K562 (cell line): ENCODE measurements at regions not wholly inside any gene's neighbourhood (a gene's known extent, or its start where the extent isn't known, plus 50 kb on each side); places are given as distances from the start of the nearest gene placed in this dataset.

ENCODE experiments used
- ATAC-seq: fragments of 200-7000 bp; cut with Tn5 transposase; 3 replicates; pipeline ENCODE4 v1.9.1; 2020; ENCODE audit warnings: moderate library complexity
- BruUV-seq: library from RNA; stranded (reverse); fragments of 400-500 nt; replicated peaks from 2 replicates; lab custom pipeline; 2021; lab: Mats Ljungman, UMichigan
- CTCF ChIA-PET: fragments of 300-600 bp; formaldehyde crosslinking; extraction: SDS; loops from one replicate; lab custom pipeline; 2021; ENCODE audit warnings: low intra/inter-chr PET ratio; lab: Yijun Ruan, JAX
- POLR2A ChIA-PET: fragments of 300-600, 350-650 bp; sonication (Branson Sonifier 250); formaldehyde crosslinking; extraction: SDS; loops from one replicate; lab custom pipeline; 2021; ENCODE audit warnings: antibody characterized with exemption, inconsistent platforms; lab: Yijun Ruan, JAX
- DNase-seq, 4 experiments: peaks; one replicate each; pipeline versions ENCODE4 v3.0.0 to v3.0.0-alpha.2; 2011 to 2018; ENCODE audit warnings: low spot score in 3 of 4, mixed read lengths in 3 of 4; ENCODE audit errors: extremely low read depth in 1 of 4
- FAIRE-seq: peaks from 2 replicates; lab custom pipeline; 2011; peaks lifted over from hg19 to GRCh38; lab: Jason Lieb, UNC
- H2AFZ ChIP-seq: 2 replicates; pipeline ENCODE4 v1.6.0; 2011; ENCODE audit warnings: low read depth, low read length, control low read depth, inconsistent platforms
- H3K27ac ChIP-seq: fragments of 200-600 bp; 3 replicates; pipeline ENCODE4 v1.8.0; 2011; ENCODE audit warnings: low read depth, mild to moderate bottlenecking, control low read depth, inconsistent platforms, low read length, moderate library complexity, mixed read lengths; ENCODE audit errors: extremely low read depth
- H3K27me3 ChIP-seq, 2 experiments: fragments of 300-600 bp in 1 of 2; 2 replicates in 1 of 2; 3 replicates in 1 of 2; pipeline versions ENCODE4 v1.6.0 to v1.8.0; 2011; ENCODE audit warnings: inconsistent platforms in 2 of 2, low read length in 2 of 2, mild to moderate bottlenecking in 1 of 2, mixed read lengths in 1 of 2, moderate library complexity in 1 of 2; ENCODE audit not compliant: control insufficient read depth in 2 of 2, insufficient read depth in 2 of 2
- H3K36me3 ChIP-seq: fragments of 300-600 bp; 3 replicates; pipeline ENCODE4 v1.8.0; 2011; ENCODE audit warnings: mild to moderate bottlenecking, low read length, inconsistent platforms; ENCODE audit not compliant: control insufficient read depth, insufficient read depth
- H3K4me1 ChIP-seq, 2 experiments: fragments of 200-600 bp in 1 of 2; replicated peaks in 1 of 2; 2 replicates in 1 of 2; 3 replicates in 1 of 2; pipeline versions ENCODE4 v1.5.1 to v1.8.0; 2011; ENCODE audit warnings: inconsistent platforms in 2 of 2, low read length in 2 of 2, mild to moderate bottlenecking in 1 of 2, mixed read lengths in 1 of 2, moderate library complexity in 1 of 2; ENCODE audit not compliant: control insufficient read depth in 2 of 2, insufficient read depth in 2 of 2
- H3K4me2 ChIP-seq: 2 replicates; pipeline ENCODE4 v1.6.1; 2011; ENCODE audit warnings: low read length, control low read depth, inconsistent platforms, mixed read lengths; ENCODE audit not compliant: insufficient read depth
- H3K4me3 ChIP-seq: fragments of 200-600 bp; sonication (generic), shearing (Covaris generic); 2 replicates; pipeline ENCODE4 v1.5.1; 2016; ENCODE audit warnings: control low read depth, inconsistent platforms
- H3K79me2 ChIP-seq: fragments of 200-600 bp; 3 replicates; pipeline ENCODE4 v1.8.0; 2011; ENCODE audit warnings: low read length, inconsistent platforms; ENCODE audit not compliant: control insufficient read depth, insufficient read depth
- H3K9ac ChIP-seq, 2 experiments: 2 replicates each; pipeline versions ENCODE4 v1.6.0 to v1.6.1; 2011; ENCODE audit warnings: low read depth in 2 of 2, low read length in 2 of 2, control low read depth in 1 of 2, inconsistent platforms in 1 of 2, mild to moderate bottlenecking in 1 of 2, mixed read lengths in 1 of 2; ENCODE audit not compliant: insufficient read depth in 1 of 2
- H3K9me1 ChIP-seq: one replicate; pipeline ENCODE4 v1.6.0; 2011; ENCODE audit warnings: inconsistent platforms, mild to moderate bottlenecking, low read length, moderate library complexity; ENCODE audit not compliant: control insufficient read depth, insufficient read depth
- H3K9me3 ChIP-seq: replicated peaks from 2 replicates; pipeline ENCODE4 v1.5.1; 2011; ENCODE audit warnings: low read depth, low read length, inconsistent platforms; ENCODE audit not compliant: control insufficient read depth, insufficient read depth
- H4K20me1 ChIP-seq: replicated peaks from 2 replicates; pipeline ENCODE4 v1.6.1; 2011; ENCODE audit warnings: low read length, inconsistent platforms, mixed read lengths; ENCODE audit not compliant: control insufficient read depth, insufficient read depth
- HMGXB4 ChIP-seq: sonication (generic); formaldehyde crosslinking; IDR thresholded peaks from 2 replicates; pipeline ENCODE4 v1.8.1; 2023; ENCODE audit warnings: mild to moderate bottlenecking, missing genetic modification reagents
- NR4A1 ChIP-seq, 2 experiments: fragments of 250-450 bp in 1 of 2; fragments of 450-650 bp in 1 of 2; sonication (Bioruptor Pico) in 1 of 2; IDR thresholded peaks; 2 replicates each; pipeline versions ENCODE4 v1.4.0 to v1.6.1; 2016 to 2020; ENCODE audit warnings: mild to moderate bottlenecking in 2 of 2, missing compliant biosample characterization in 1 of 2, missing genetic modification characterization in 1 of 2, moderate library complexity in 1 of 2
- TBP ChIP-seq: optimal IDR thresholded peaks from 2 replicates; pipeline ENCODE3; 2011; ENCODE audit warnings: low read depth, low read length, improper control_type of control experiment
- ZBTB34 ChIP-seq: fragments of 250-450 bp; sonication (Bioruptor Pico); IDR thresholded peaks from 2 replicates; pipeline ENCODE4 v1.8.0; 2021; ENCODE audit warnings: mild to moderate bottlenecking, moderate library complexity
- ZNF224 ChIP-seq: sonication (generic); formaldehyde crosslinking; IDR thresholded peaks from 2 replicates; pipeline ENCODE4 v1.8.0; 2022; ENCODE audit warnings: mild to moderate bottlenecking, missing genetic modification reagents
- ZNF609 ChIP-seq: sonication (generic); formaldehyde crosslinking; IDR thresholded peaks from 2 replicates; pipeline ENCODE4 v1.8.1; 2023; ENCODE audit warnings: missing genetic modification reagents, mild to moderate bottlenecking, borderline replicate concordance
- ZNF695 ChIP-seq: fragments of 450-650 bp; formaldehyde crosslinking; IDR thresholded peaks from 2 replicates; pipeline ENCODE4 v1.4.0; 2020; ENCODE audit warnings: mild to moderate bottlenecking, moderate library complexity
- ZNF76 ChIP-seq: fragments of 250-450 bp; sonication (Bioruptor Pico); IDR thresholded peaks from 2 replicates; pipeline ENCODE4 v1.4.0; 2020; ENCODE audit warnings: mild to moderate bottlenecking, moderate library complexity, borderline replicate concordance
- ZZZ3 ChIP-seq: fragments of 450-650 bp; IDR thresholded peaks from 2 replicates; pipeline ENCODE4 v1.6.1; 2016; ENCODE audit warnings: antibody characterized with exemption, mild to moderate bottlenecking, moderate library complexity
- WGBS: fragments of 100-300 bp; shearing (Covaris generic); methylation state at CpG from one replicate; pipeline ENCODE4 v1.1.6; 2016; ENCODE audit warnings: low coverage, mixed read lengths; ENCODE audit not compliant: insufficient coverage; ENCODE audit errors: missing lambda C conversion rate; 5-methylcytosine and 5-hydroxymethylcytosine counted together
- in situ Hi-C: fragments of 300-500 bp; cut with MboI; formaldehyde crosslinking; loops from 4 replicates; pipeline ENCODE4 v1.15.0; 2018; ENCODE audit warnings: inconsistent platforms, mixed read lengths
- intact Hi-C: fragments of 100-400 bp; cut with micrococcal nuclease; formaldehyde crosslinking; loops from 2 replicates; pipeline ENCODE4 v1.14.2; 2022

DNA sequence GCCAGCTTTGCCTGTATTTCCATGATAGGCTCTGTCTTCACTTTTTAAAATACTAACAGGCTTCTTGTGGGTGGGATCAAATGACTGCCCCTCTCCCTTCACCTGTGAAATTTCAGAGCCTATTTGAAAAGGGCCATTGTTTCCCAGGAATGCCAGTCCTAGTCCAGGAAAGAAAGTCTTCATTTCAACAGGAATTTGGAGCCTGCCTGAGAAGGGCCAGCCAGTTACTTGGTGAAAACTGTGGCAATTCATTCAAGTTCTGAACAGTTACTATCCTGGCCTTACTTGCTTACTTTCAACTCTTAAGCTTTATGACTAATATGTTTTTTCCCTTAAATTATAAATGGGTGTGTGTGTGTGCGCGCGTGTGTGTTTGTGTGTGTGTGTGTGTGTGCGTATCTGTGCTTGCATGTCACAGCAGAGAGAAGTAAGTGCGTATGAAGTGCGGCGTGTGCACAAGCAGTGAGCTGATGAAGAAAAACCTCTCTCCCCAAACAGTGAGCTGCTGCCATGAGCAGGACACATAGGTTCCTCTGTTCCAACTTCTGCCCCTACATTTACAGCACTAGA lies 67.5 kb upstream of the RNPC3 start:
- CTCF ChIA-PET: no interaction called here
- no peak overlapping the region for H3K27ac ChIP-seq
- H3K4me3 ChIP-seq: no peak overlapping the region
- ATAC-seq (no peak), DNase-seq (no peak), FAIRE-seq (no peak)
- no peaks in the 10 kb centered on the region for H3K36me3 ChIP-seq
- H3K4me1 ChIP-seq: no peaks in the 10 kb centered on the region
- intact Hi-C loops (no loop called here), in situ Hi-C loops (no loop called here)
- no peaks in the 10 kb centered on the region for H3K79me2 ChIP-seq
- H4K20me1 ChIP-seq: no peaks in the 10 kb centered on the region
- POLR2A ChIA-PET: no interaction called here
- H2AFZ ChIP-seq: no peak overlapping the region
- H3K9me1 ChIP-seq: no peaks in the 10 kb centered on the region
- no TSS peak for BruUV-seq
- H3K27me3 ChIP-seq: no peaks in the 10 kb centered on the region
- H3K9ac ChIP-seq: no peak overlapping the region
- no peaks in the 10 kb centered on the region for H3K9me3 ChIP-seq
- 0% methylated on average over 7 of the region's 7 CpGs for WGBS
- no peak overlapping the region for H3K4me2 ChIP-seq
- TF ChIP-seq ZNF224 (CRISPR knock-in tag) (no peak), TBP (no peak), HMGXB4 (no peak), ZNF609 (CRISPR knock-in tag) (no peak), NR4A1 (CRISPR knock-in tag; IDR thresholded peaks at IDR 0.05) (no peak), NR4A1 (tag; IDR thresholded peaks at IDR 0.05) (no peak), ZNF695 (no peak), ZNF76 (CRISPR knock-in tag) (no peak), ZZZ3 (no peak), ZBTB34 (CRISPR knock-in tag) (no peak)
